ENCODE measurements at regions not wholly inside any gene's neighbourhood (a gene's known extent, or its start where the extent isn't known, plus 50 kb on each side); places are given as distances from the start of the nearest gene placed in this dataset.

DNA sequence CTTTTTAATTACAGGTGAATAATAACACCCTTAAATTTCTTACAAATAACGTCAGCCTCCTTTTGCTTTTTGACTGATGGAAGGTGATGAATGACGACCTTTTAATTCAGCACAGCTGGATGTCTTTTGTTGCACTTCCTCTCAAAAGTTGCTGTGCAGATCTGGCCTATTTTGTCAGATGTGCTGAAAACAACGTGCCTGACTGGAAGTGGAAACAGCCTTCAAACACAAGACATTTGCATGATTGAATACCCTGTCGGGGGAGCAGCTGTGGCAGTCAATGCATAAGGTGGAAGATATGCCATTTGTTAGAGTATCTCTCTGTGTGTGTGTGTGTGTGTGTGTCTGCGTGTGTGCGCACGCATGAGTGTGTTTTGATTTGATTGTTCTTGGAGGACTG, 579.7 kb downstream of the SPRY1 start:
- Histone ChIP-seq H3K4me3 (ENCODE audit: low read length) (no peak overlapping the region), H3K4me1 (ENCODE audit: control insufficient read depth, insufficient read depth, low read length) (peaks cover 4% of the 10 kb centered on the region), H3K27me3 (ENCODE audit: control insufficient read depth, insufficient read depth, low read length) (no peaks in the 10 kb centered on the region), H3K36me3 (ENCODE audit: control insufficient read depth, insufficient read depth, low read length) (no peaks in the 10 kb centered on the region), H3K9me3 (ENCODE audit: control insufficient read depth, low read depth, low read length) (peaks cover 14% of the 10 kb centered on the region), H3K27ac (ENCODE audit: low read length) (no peak overlapping the region)
- no CpG with 5 or more reads among the region's 7 CpGs for WGBS (ENCODE audit: insufficient coverage, low lambda C conversion rate)
- no peak for DNase-seq

DNA sequence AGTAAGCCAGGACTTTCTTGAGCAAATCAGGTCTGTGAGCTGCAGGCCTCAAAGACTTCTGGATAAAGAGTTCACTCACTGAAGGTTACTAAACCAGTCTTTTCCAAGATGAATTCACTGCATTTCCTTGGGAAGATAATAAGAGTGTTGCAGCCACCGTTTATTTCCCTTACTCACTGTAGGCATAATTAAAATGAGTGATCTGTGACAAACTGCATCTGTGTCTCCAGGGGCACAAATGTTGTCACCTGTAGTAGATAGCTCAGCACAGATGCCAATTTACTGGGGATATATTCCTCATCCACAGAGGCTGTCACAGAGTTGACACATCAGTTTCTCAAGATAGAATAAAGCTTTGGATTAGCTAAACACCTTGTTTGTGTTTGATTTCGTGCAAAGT, 580.2 kb downstream of the SPRY1 start:
- Histone ChIP-seq H3K36me3 (ENCODE audit: control insufficient read depth, insufficient read depth, low read length) (no peaks in the 10 kb centered on the region), H3K4me1 (ENCODE audit: control insufficient read depth, insufficient read depth, low read length) (peaks cover 4% of the 10 kb centered on the region), H3K9me3 (ENCODE audit: control insufficient read depth, low read depth, low read length) (peaks cover 14% of the 10 kb centered on the region), H3K27me3 (ENCODE audit: control insufficient read depth, insufficient read depth, low read length) (no peaks in the 10 kb centered on the region), H3K27ac (ENCODE audit: low read length) (no peak overlapping the region), H3K4me3 (ENCODE audit: low read length) (no peak overlapping the region)
- DNase-seq, result no peak
- WGBS (ENCODE audit: insufficient coverage, low lambda C conversion rate), result 80% methylated on average over 1 of the region's 2 CpGs

GRCh38 chr4:123977641-123978081, 581.1 kb downstream of the SPRY1 start:
- no CpG with 5 or more reads among the region's 3 CpGs for WGBS (ENCODE audit: insufficient coverage, low lambda C conversion rate)
- Histone ChIP-seq H3K27me3 (ENCODE audit: control insufficient read depth, insufficient read depth, low read length) (no peaks in the 10 kb centered on the region), H3K9me3 (ENCODE audit: control insufficient read depth, low read depth, low read length) (peaks cover 16% of the 10 kb centered on the region), H3K4me3 (ENCODE audit: low read length) (no peak overlapping the region), H3K36me3 (ENCODE audit: control insufficient read depth, insufficient read depth, low read length) (no peaks in the 10 kb centered on the region), H3K4me1 (ENCODE audit: control insufficient read depth, insufficient read depth, low read length) (peaks cover 4% of the 10 kb centered on the region), H3K27ac (ENCODE audit: low read length) (no peak overlapping the region)
- peak in 1 of 2 donors; percentile 65 for DNase-seq

GRCh38 chr4:123978637-123979036, 582.0 kb downstream of the SPRY1 start:
- Histone ChIP-seq H3K9me3 (ENCODE audit: control insufficient read depth, low read depth, low read length) (peaks cover 19% of the 10 kb centered on the region), H3K4me1 (ENCODE audit: control insufficient read depth, insufficient read depth, low read length) (peaks cover 4% of the 10 kb centered on the region), H3K27ac (ENCODE audit: low read length) (no peak overlapping the region), H3K4me3 (ENCODE audit: low read length) (no peak overlapping the region), H3K36me3 (ENCODE audit: control insufficient read depth, insufficient read depth, low read length) (no peaks in the 10 kb centered on the region), H3K27me3 (ENCODE audit: control insufficient read depth, insufficient read depth, low read length) (no peaks in the 10 kb centered on the region)
- no CpG with 5 or more reads among the region's 1 CpG for WGBS (ENCODE audit: insufficient coverage, low lambda C conversion rate)
- no peak for DNase-seq

- no peak for DNase-seq
- no peak overlapping the region for H3K4me3 ChIP-seq (ENCODE audit: low read length)
- whole genome bisulfite sequencing (ENCODE audit: insufficient coverage, low lambda C conversion rate), result 100% methylated on average over 1 of the region's 2 CpGs
- no peak overlapping the region for H3K27ac ChIP-seq (ENCODE audit: low read length)
- H3K27me3 ChIP-seq (ENCODE audit: control insufficient read depth, insufficient read depth, low read length), result no peaks in the 10 kb centered on the region
- H3K4me1 ChIP-seq (ENCODE audit: control insufficient read depth, insufficient read depth, low read length), result peaks cover 4% of the 10 kb centered on the region
- peaks cover 19% of the 10 kb centered on the region for H3K9me3 ChIP-seq (ENCODE audit: control insufficient read depth, low read depth, low read length)
- H3K36me3 ChIP-seq (ENCODE audit: control insufficient read depth, insufficient read depth, low read length), result no peaks in the 10 kb centered on the region
These were observed 584.2 kb downstream of the SPRY1 start for GRCh38 chr4:123980736-123981300.

DNA sequence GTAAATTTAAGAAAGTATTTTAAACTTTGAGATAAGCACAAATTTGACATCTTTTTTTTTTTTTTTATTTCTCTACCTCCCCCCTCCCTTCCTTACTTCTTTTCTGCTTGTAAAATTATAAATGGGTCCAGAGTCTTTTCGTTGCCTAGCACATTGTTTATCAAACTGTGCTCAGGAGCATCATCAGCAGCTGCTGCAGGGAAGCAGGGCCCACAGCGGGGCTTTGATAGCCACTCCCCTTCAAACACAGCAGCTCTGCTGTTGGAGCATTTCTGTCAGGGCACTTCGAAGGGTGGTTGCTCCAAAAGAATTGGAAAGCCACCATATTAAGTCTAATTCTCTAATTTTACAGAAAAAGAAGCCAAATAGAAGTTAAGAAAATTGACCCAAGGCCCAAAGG, 588.3 kb downstream of the SPRY1 start:
- DNase-seq, result no peak
- peaks cover 7% of the 10 kb centered on the region for H3K9me3 ChIP-seq (ENCODE audit: control insufficient read depth, low read depth, low read length)
- no peak overlapping the region for H3K4me3 ChIP-seq (ENCODE audit: low read length)
- no peaks in the 10 kb centered on the region for H3K4me1 ChIP-seq (ENCODE audit: control insufficient read depth, insufficient read depth, low read length)
- H3K27me3 ChIP-seq (ENCODE audit: control insufficient read depth, insufficient read depth, low read length), result no peaks in the 10 kb centered on the region
- no peak overlapping the region for H3K27ac ChIP-seq (ENCODE audit: low read length)
- no CpG with 5 or more reads among the region's 3 CpGs for WGBS (ENCODE audit: insufficient coverage, low lambda C conversion rate)
- H3K36me3 ChIP-seq (ENCODE audit: control insufficient read depth, insufficient read depth, low read length), result no peaks in the 10 kb centered on the region

- no peaks in the 10 kb centered on the region for H3K36me3 ChIP-seq (ENCODE audit: control insufficient read depth, insufficient read depth, low read length)
- H3K27me3 ChIP-seq (ENCODE audit: control insufficient read depth, insufficient read depth, low read length), result no peaks in the 10 kb centered on the region
- DNase-seq, result peak in 1 of 2 donors; percentile 30
- no CpG with 5 or more reads among the region's 2 CpGs for WGBS (ENCODE audit: insufficient coverage, low lambda C conversion rate)
- no peaks in the 10 kb centered on the region for H3K4me1 ChIP-seq (ENCODE audit: control insufficient read depth, insufficient read depth, low read length)
- peak overlapping the region; percentile 25 for H3K27ac ChIP-seq (ENCODE audit: low read length)
- peaks cover 5% of the 10 kb centered on the region for H3K9me3 ChIP-seq (ENCODE audit: control insufficient read depth, low read depth, low read length)
- H3K4me3 ChIP-seq (ENCODE audit: low read length), result no peak overlapping the region
These were observed 589.7 kb downstream of the SPRY1 start for GRCh38 chr4:123986268-123986798.

- DNase-seq, result no peak
- Histone ChIP-seq H3K9me3 (ENCODE audit: control insufficient read depth, low read depth, low read length) (peaks cover 8% of the 10 kb centered on the region), H3K4me3 (ENCODE audit: low read length) (no peak overlapping the region), H3K4me1 (ENCODE audit: control insufficient read depth, insufficient read depth, low read length) (no peaks in the 10 kb centered on the region), H3K36me3 (ENCODE audit: control insufficient read depth, insufficient read depth, low read length) (no peaks in the 10 kb centered on the region), H3K27me3 (ENCODE audit: control insufficient read depth, insufficient read depth, low read length) (no peaks in the 10 kb centered on the region), H3K27ac (ENCODE audit: low read length) (no peak overlapping the region)
- WGBS (ENCODE audit: insufficient coverage, low lambda C conversion rate), result no CpG with 5 or more reads among the region's 3 CpGs
These were observed 590.8 kb downstream of the SPRY1 start for GRCh38 chr4:123987408-123987807.

DNA sequence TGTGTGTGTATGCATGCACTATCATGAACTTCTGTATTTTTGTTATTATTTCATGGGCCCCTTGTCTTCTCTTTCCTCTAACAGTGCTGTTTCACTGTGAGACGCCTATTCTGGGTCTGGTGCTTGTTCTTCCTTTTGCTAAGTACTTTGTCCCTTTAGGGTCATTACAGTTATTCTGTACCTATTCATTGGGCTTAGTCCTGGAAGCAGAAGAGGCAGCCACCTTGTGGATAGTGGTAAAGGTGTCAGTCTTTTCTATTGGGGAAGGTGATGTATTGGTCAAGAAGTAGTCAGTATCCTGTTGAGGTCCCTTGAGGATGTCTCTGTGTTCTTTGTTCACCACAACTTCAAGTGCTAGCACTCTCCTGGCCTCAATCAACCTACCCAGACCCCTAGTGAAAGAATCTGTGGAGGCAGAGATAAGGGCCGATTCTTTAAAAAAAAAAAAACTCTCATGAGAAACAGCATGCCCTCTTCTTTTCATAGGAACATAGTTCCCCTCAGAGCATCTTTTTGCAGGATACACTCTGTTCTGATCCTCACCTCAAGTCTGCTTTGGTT, 593.8 kb downstream of the SPRY1 start:
- Histone ChIP-seq H3K27ac (ENCODE audit: low read length) (no peak overlapping the region), H3K36me3 (ENCODE audit: control insufficient read depth, insufficient read depth, low read length) (no peaks in the 10 kb centered on the region), H3K4me3 (ENCODE audit: low read length) (no peak overlapping the region), H3K4me1 (ENCODE audit: control insufficient read depth, insufficient read depth, low read length) (no peaks in the 10 kb centered on the region), H3K9me3 (ENCODE audit: control insufficient read depth, low read depth, low read length) (peaks cover 2% of the 10 kb centered on the region), H3K27me3 (ENCODE audit: control insufficient read depth, insufficient read depth, low read length) (no peaks in the 10 kb centered on the region)
- 83% methylated on average over 1 of the region's 2 CpGs for WGBS (ENCODE audit: insufficient coverage, low lambda C conversion rate)
- DNase-seq, result peak; percentile 33 to 48

DNA sequence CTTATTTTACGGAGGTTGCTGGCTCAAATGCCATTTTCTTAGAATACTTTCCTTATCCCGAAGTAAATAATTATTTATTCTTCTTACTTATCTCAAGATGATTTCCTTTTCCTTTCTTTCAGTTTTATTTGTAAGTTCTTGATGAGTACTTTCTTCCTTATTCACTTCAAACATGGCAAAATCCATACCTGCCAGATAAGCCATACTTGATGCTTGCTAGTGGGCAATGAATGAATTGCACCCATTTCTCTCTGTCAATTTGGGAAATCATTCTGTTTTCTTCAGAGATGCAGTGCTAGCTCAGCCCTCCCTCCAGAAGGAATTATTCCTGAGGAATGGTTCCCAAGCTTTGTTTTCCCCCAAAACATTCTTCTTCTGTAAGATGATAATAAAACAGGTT, 598.3 kb downstream of the SPRY1 start:
- WGBS (ENCODE audit: insufficient coverage, low lambda C conversion rate), result 100% methylated on average over 2 of the region's 2 CpGs
- no peak for DNase-seq
- Histone ChIP-seq H3K27me3 (ENCODE audit: control insufficient read depth, insufficient read depth, low read length) (no peaks in the 10 kb centered on the region), H3K4me1 (ENCODE audit: control insufficient read depth, insufficient read depth, low read length) (no peaks in the 10 kb centered on the region), H3K4me3 (ENCODE audit: low read length) (no peak overlapping the region), H3K36me3 (ENCODE audit: control insufficient read depth, insufficient read depth, low read length) (no peaks in the 10 kb centered on the region), H3K9me3 (ENCODE audit: control insufficient read depth, low read depth, low read length) (peaks cover 2% of the 10 kb centered on the region), H3K27ac (ENCODE audit: low read length) (no peak overlapping the region)

GRCh38 chr4:123995936-123996335, 599.3 kb downstream of the SPRY1 start:
- Histone ChIP-seq H3K4me3 (ENCODE audit: low read length) (no peak overlapping the region), H3K27me3 (ENCODE audit: control insufficient read depth, insufficient read depth, low read length) (no peaks in the 10 kb centered on the region), H3K27ac (ENCODE audit: low read length) (no peak overlapping the region), H3K4me1 (ENCODE audit: control insufficient read depth, insufficient read depth, low read length) (no peaks in the 10 kb centered on the region), H3K36me3 (ENCODE audit: control insufficient read depth, insufficient read depth, low read length) (no peaks in the 10 kb centered on the region), H3K9me3 (ENCODE audit: control insufficient read depth, low read depth, low read length) (peaks cover 2% of the 10 kb centered on the region)
- DNase-seq, result no peak
- WGBS (ENCODE audit: insufficient coverage, low lambda C conversion rate), result 33% methylated on average over 1 of the region's 2 CpGs

All from large intestine (tissue), 3 donors.